ENCODE measurements at regions not wholly inside any gene's neighbourhood (a gene's known extent, or its start where the extent isn't known, plus 50 kb on each side); places are given as distances from the start of the nearest gene placed in this dataset.

GRCh38 chr5:106759581-106759980 lies 911.2 kb downstream of the EFNA5 start:
- no peak overlapping the region for H3K27ac ChIP-seq
- TF ChIP-seq, protein P1, sequence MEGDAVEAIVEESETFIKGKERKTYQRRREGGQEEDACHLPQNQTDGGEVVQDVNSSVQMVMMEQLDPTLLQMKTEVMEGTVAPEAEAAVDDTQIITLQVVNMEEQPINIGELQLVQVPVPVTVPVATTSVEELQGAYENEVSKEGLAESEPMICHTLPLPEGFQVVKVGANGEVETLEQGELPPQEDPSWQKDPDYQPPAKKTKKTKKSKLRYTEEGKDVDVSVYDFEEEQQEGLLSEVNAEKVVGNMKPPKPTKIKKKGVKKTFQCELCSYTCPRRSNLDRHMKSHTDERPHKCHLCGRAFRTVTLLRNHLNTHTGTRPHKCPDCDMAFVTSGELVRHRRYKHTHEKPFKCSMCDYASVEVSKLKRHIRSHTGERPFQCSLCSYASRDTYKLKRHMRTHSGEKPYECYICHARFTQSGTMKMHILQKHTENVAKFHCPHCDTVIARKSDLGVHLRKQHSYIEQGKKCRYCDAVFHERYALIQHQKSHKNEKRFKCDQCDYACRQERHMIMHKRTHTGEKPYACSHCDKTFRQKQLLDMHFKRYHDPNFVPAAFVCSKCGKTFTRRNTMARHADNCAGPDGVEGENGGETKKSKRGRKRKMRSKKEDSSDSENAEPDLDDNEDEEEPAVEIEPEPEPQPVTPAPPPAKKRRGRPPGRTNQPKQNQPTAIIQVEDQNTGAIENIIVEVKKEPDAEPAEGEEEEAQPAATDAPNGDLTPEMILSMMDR (conservative IDR thresholded peaks at IDR 0.05): no peak
- no peak for TF ChIP-seq ZFX (IDR thresholded peaks at IDR 0.05)

- no peak overlapping the region for H3K27ac ChIP-seq
- TF ChIP-seq, protein P1 (conservative IDR thresholded peaks at IDR 0.05): no peak
- no peak for TF ChIP-seq ZFX (IDR thresholded peaks at IDR 0.05)
Observed at GRCh38 chr5:106759152-106759551, 911.6 kb downstream of the EFNA5 start.

- no peak overlapping the region for H3K27ac ChIP-seq
- TF ChIP-seq, protein P1 (conservative IDR thresholded peaks at IDR 0.05): no peak
- no peak for TF ChIP-seq ZFX (IDR thresholded peaks at IDR 0.05)
Observed at GRCh38 chr5:106757672-106758071, 913.1 kb downstream of the EFNA5 start.

DNA sequence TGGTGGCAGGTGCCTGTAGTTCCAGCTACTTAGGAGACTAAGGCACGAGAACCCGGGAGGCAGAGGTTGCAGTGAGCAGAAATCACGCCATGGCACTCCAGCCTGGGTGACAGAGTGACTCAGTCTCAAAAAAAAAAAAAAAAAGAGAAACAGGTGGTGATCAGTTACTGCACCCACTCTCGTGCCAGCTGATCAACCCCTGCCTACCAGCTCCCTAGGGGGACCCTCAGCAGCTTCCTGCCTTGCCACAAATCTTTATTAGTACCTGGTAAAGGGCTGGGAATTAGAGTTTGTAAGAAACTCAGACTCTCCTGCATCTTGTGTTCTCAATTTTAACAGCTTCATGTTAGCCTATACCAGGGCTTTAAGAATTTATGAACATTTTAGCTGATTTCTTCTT lies 914.9 kb downstream of the EFNA5 start:
- H3K27ac ChIP-seq: no peak overlapping the region
- no peak for TF ChIP-seq ZFX (IDR thresholded peaks at IDR 0.05)
- TF ChIP-seq, protein P1 (conservative IDR thresholded peaks at IDR 0.05): no peak

DNA sequence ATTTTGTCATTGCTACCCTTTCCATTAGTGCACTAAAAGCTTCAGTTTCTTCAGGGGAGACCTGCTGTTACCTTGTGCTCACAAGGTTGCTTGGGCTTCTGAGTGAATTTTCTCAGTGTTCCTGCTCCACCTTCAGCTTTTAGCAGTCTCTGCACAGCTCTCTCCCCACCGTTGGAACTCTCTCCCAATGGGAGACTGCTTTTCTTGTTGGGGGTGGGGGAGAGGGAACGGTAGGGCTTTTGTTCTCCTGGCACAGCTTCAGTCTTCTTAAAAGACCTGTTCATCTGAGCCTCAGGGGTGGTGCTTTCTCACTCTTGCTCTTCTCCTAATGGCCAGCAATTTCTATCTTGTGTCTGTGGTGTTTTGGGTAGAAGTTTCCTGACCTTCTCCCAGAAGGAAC lies 915.7 kb downstream of the EFNA5 start:
- TF ChIP-seq, protein P1 (conservative IDR thresholded peaks at IDR 0.05): no peak
- no peak for TF ChIP-seq ZFX (IDR thresholded peaks at IDR 0.05)
- H3K27ac ChIP-seq: no peak overlapping the region

DNA sequence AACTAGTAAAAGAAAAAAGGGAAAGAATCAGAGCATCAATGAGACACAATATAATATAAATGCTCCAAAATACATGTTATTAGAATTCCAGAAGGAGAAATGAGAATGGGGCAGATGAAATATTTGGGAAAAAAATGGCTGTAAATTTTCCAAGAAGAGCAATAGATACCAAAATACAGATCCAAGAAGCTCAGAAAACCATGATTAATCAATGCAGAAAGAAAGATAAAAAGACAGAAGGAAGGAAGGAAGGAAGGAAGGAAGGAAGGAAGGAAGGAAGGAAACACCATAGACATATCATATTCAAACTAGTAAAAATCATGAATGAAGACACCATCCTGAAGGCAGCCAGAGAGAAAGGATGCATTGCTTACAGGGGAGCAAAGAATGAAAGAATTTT lies 920.9 kb downstream of the EFNA5 start:
- no peak overlapping the region for H3K27ac ChIP-seq
- no peak for TF ChIP-seq ZFX (IDR thresholded peaks at IDR 0.05)
- TF ChIP-seq, protein P1 (conservative IDR thresholded peaks at IDR 0.05): no peak

- TF ChIP-seq, protein P1 (conservative IDR thresholded peaks at IDR 0.05): no peak
- TF ChIP-seq ZFX (IDR thresholded peaks at IDR 0.05): no peak
- H3K27ac ChIP-seq: no peak overlapping the region
Observed at GRCh38 chr5:106739127-106739526, 931.6 kb downstream of the EFNA5 start.
